ENCODE measurements at regions not wholly inside any gene's neighbourhood (a gene's known extent, or its start where the extent isn't known, plus 50 kb on each side); places are given as distances from the start of the nearest gene placed in this dataset.

DNA sequence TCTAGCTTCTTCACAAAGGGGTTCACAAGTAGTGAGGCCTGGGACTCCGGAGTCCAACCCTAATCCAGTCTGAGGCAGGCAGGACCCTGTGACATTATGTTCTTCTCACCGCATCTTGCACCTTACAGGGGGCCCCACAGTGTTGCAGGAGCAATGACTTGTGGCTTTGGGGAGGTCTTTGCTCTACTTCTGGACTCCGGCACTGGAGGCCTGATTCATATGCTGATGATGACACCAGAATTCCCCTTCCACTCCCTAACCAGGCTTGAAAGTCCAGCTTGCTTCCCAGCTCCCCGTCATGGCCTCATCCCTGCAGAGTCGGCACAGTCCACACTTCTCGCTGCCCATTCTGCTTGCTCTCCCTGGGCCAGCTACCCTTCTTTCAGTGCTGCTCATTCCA is 96.3 kb upstream of the SLC44A3 start:
- peaks cover 2% of the 10 kb centered on the region for H3K36me3 Mint-ChIP-seq
- no peaks in the 10 kb centered on the region for H3K27me3 Mint-ChIP-seq
- H3K9me3 Mint-ChIP-seq, result no peaks in the 10 kb centered on the region
- no peak overlapping the region for H3K4me3 Mint-ChIP-seq
- peaks cover 10 to 14% (median 13%) of the 10 kb centered on the region in 3 donors for H3K4me1 Mint-ChIP-seq
- H3K27ac Mint-ChIP-seq, result no peak overlapping the region

GRCh38 chr1:94723463-94723862 is 96.7 kb upstream of the SLC44A3 start:
- Mint-ChIP-seq H3K27me3 (no peaks in the 10 kb centered on the region), H3K4me3 (no peak overlapping the region), H3K4me1 (peaks cover 10 to 14% (median 13%) of the 10 kb centered on the region in 3 donors), H3K36me3 (peaks cover 2% of the 10 kb centered on the region), H3K9me3 (no peaks in the 10 kb centered on the region), H3K27ac (no peak overlapping the region)

DNA sequence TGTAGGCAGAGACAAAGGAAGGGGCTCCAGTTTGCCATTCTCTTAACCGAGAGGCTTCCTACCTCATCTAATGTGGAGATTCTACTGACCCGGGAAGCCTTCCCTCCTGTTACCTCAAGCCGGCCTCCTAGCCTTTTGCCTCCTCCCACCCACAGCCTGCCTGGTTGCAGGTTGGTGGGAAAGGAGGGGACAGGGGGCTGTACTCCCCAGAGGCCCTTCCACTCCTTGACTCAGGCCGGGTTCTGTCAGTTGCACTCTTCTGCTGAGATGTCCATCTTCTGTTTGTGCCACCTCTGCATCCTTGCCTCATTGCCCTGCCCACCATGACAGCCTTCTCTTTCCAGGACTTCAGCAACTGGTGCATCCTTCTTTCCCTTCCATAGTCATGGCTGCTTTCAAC is 98.0 kb upstream of the SLC44A3 start:
- peaks cover 10 to 14% (median 13%) of the 10 kb centered on the region in 3 donors for H3K4me1 Mint-ChIP-seq
- no peaks in the 10 kb centered on the region for H3K27me3 Mint-ChIP-seq
- no peak overlapping the region for H3K4me3 Mint-ChIP-seq
- H3K9me3 Mint-ChIP-seq, result peaks cover 0 to 2% (median 0%) of the 10 kb centered on the region in 3 donors
- H3K36me3 Mint-ChIP-seq, result peaks cover 2% of the 10 kb centered on the region
- H3K27ac Mint-ChIP-seq, result no peak overlapping the region

DNA sequence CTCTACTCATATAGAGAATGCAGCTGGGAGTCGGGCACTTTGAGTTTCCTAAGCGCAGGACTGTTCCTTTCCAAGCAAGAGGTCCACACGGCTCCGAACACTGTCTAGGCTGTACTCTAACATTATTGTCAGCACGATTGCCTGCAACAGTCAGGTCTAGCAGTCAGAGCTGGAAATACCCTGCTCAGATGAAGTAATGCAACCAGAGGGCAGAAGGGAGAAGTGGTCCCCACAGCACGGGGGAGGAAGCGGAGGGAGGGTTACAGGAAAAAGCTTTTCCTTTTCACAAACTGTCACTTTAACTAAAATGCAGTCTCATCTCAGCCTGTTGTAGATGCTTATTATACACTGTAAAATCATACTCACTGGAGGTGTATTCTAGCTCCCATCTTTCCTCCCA is 98.9 kb upstream of the SLC44A3 start:
- H3K27me3 Mint-ChIP-seq, result no peaks in the 10 kb centered on the region
- peak overlapping the region in 2 of 4 donors; percentile 14 to 50 for H3K4me3 Mint-ChIP-seq
- peaks cover 2% of the 10 kb centered on the region for H3K36me3 Mint-ChIP-seq
- H3K4me1 Mint-ChIP-seq, result peaks cover 10 to 14% (median 13%) of the 10 kb centered on the region in 3 donors
- peaks cover 0 to 2% (median 0%) of the 10 kb centered on the region in 3 donors for H3K9me3 Mint-ChIP-seq
- no peak overlapping the region for H3K27ac Mint-ChIP-seq

GRCh38 chr1:94719926-94720793 is 100.0 kb upstream of the SLC44A3 start:
- H3K4me1 Mint-ChIP-seq, result peaks cover 10 to 14% (median 13%) of the 10 kb centered on the region in 3 donors
- H3K36me3 Mint-ChIP-seq, result peaks cover 1% of the 10 kb centered on the region
- H3K4me3 Mint-ChIP-seq, result peak overlapping the region in 1 of 4 donors; percentile 69
- no peaks in the 10 kb centered on the region for H3K27me3 Mint-ChIP-seq
- H3K9me3 Mint-ChIP-seq, result peaks cover 0 to 2% (median 0%) of the 10 kb centered on the region in 3 donors
- peak overlapping the region in 2 of 3 donors; percentile 26 to 88 for H3K27ac Mint-ChIP-seq

DNA sequence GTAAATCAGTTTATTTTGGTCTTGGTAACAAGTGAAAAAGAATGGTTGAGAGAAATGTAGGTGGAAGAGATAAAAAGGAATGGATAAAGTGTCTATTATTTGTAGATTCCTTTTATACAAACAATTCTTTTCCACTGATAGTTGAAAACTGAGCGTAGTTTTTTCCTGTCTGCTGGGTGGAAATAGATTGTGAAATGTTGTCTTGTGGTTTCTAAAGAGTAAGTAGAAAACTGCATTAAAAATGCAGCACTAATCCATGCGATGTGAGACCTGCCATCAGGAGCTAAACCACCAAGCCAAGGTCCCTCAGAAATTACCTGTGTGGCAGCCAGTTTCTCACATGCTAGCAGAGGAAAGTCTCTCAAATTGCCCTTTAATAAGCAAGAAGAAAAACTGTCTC is 103.2 kb upstream of the SLC44A3 start:
- H3K36me3 Mint-ChIP-seq, result no peaks in the 10 kb centered on the region
- H3K9me3 Mint-ChIP-seq, result peaks cover 0 to 2% (median 0%) of the 10 kb centered on the region in 3 donors
- no peaks in the 10 kb centered on the region for H3K27me3 Mint-ChIP-seq
- no peak overlapping the region for H3K4me3 Mint-ChIP-seq
- peaks cover 10 to 14% (median 13%) of the 10 kb centered on the region in 3 donors for H3K4me1 Mint-ChIP-seq
- H3K27ac Mint-ChIP-seq, result no peak overlapping the region

DNA sequence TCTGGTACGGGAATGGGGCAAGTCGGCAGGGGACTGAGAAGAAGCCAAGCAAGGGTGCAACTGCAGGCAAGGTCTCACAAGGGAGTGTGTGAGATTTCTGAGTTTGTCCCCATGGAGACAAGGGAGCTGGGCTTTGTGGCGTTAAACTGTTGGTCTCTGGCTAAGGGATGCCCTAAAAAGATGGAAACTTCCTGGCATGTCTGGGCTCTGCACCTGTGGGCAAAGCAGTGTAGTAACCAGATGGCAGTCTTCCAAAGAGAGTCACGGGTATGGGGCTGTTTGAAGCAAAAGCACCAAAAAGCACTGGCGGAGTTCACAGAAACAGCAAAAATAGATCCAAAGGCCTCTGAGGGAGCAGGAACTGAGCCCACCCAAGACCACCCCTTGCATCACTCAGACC is 104.8 kb upstream of the SLC44A3 start:
- no peak overlapping the region for H3K27ac Mint-ChIP-seq
- peaks cover 3 to 6% (median 5%) of the 10 kb centered on the region in 3 donors for H3K4me1 Mint-ChIP-seq
- no peaks in the 10 kb centered on the region for H3K27me3 Mint-ChIP-seq
- H3K36me3 Mint-ChIP-seq, result no peaks in the 10 kb centered on the region
- peaks cover 0 to 2% (median 0%) of the 10 kb centered on the region in 3 donors for H3K9me3 Mint-ChIP-seq
- no peak overlapping the region for H3K4me3 Mint-ChIP-seq

DNA sequence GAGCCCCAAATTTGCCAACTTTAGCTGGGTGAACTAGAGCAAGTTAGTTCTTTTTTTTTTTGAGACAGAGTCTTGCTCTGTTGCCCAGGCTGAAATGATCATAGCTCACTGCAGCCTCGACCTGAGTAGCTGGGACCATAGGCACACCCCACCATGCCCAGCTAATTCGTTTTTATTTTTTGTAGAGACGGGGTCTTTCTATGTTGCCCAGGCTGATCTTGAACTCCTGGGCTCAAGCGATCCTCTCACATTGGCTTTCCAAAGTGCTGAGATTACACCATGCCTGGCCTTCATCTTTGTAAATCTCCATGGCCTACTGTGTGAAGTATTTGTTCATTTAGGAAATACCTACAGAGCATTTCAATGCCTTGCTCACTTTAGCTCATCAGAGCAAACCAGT is 105.6 kb upstream of the SLC44A3 start:
- no peaks in the 10 kb centered on the region for H3K27me3 Mint-ChIP-seq
- no peak overlapping the region for H3K4me3 Mint-ChIP-seq
- no peak overlapping the region for H3K27ac Mint-ChIP-seq
- peaks cover 0 to 3% (median 2%) of the 10 kb centered on the region in 3 donors for H3K4me1 Mint-ChIP-seq
- peaks cover 0 to 2% (median 0%) of the 10 kb centered on the region in 3 donors for H3K9me3 Mint-ChIP-seq
- H3K36me3 Mint-ChIP-seq, result no peaks in the 10 kb centered on the region

- Mint-ChIP-seq H3K36me3 (no peaks in the 10 kb centered on the region), H3K9me3 (peaks cover 0 to 2% (median 0%) of the 10 kb centered on the region in 3 donors), H3K4me3 (no peak overlapping the region), H3K4me1 (peaks cover 0 to 3% (median 2%) of the 10 kb centered on the region in 3 donors), H3K27ac (no peak overlapping the region), H3K27me3 (no peaks in the 10 kb centered on the region)
Measured at GRCh38 chr1:94714152-94714551, 106.0 kb upstream of the SLC44A3 start.

DNA sequence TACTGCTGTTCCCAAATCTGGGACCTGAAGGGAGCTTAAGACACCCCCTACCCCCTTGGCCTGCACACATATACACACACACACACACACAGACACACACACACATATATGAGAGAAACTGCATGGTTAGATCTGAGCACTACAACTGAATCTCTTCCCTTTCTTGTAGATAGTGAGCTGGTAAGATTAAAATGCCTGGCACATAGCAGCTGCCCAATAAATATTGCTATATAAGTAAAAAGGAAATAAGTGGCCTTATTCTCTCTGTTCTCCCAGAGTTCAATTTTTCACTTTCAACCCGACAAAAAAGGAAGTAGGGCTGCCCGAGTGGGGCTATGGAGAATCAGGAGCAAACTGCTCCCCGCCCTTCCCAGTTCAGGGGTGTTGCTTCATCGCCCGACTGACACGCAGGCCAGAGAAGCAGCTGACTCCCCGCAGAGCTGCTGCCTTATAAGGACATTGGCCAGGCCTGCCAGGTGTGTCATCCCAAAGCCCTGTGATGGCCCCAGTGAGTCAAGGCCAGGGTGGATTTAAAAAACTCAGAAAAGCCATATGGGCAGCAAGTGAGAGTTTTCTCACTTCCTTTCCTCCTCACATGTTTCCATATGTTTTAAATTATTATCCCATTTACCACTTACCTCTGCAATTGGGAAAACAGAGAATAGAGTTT is 106.5 kb upstream of the SLC44A3 start:
- peaks cover 0 to 2% (median 0%) of the 10 kb centered on the region in 3 donors for H3K9me3 Mint-ChIP-seq
- H3K36me3 Mint-ChIP-seq, result no peaks in the 10 kb centered on the region
- H3K4me1 Mint-ChIP-seq, result peaks cover 0 to 3% (median 2%) of the 10 kb centered on the region in 3 donors
- no peak overlapping the region for H3K4me3 Mint-ChIP-seq
- H3K27me3 Mint-ChIP-seq, result no peaks in the 10 kb centered on the region
- H3K27ac Mint-ChIP-seq, result no peak overlapping the region

DNA sequence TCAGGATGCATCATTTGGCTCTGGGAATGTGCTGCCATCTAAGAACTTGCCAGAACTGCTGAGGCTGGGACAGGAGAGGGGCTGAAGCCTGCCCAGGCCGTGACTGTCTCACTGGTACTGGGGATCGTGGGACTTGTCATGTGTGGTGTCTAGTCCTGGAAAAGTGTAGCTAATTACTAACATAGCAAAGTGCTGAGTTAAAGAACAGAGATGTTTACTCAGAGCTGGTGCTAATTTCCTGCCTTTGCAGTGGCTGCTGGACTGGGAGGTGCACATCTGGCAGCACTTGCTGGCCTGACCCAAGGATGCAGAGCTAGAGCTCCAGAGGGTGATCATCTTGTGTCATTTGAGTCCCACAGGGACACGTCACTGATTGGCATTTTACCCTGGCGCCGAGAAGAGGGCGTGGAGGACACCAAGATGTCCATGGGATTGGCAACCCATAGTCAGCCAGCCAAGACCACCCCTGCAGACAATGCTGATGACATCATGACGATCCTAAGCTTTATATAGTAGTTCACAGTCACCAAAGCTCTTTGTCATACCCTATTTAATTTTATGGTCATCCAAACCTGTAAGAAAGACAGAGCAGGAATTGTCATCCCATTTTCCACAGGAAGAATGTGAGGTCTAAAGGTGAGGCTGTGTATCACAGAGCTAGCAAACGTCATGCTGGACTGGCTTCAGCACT is 110.1 kb upstream of the SLC44A3 start:
- H3K4me3 Mint-ChIP-seq, result no peak overlapping the region
- no peak overlapping the region for H3K27ac Mint-ChIP-seq
- peaks cover 0 to 3% (median 2%) of the 10 kb centered on the region in 3 donors for H3K4me1 Mint-ChIP-seq
- no peaks in the 10 kb centered on the region for H3K27me3 Mint-ChIP-seq
- H3K9me3 Mint-ChIP-seq, result no peaks in the 10 kb centered on the region
- no peaks in the 10 kb centered on the region for H3K36me3 Mint-ChIP-seq

GRCh38 chr1:94708811-94709210 is 111.3 kb upstream of the SLC44A3 start:
- Mint-ChIP-seq H3K27ac (no peak overlapping the region), H3K27me3 (no peaks in the 10 kb centered on the region), H3K9me3 (no peaks in the 10 kb centered on the region), H3K36me3 (no peaks in the 10 kb centered on the region), H3K4me1 (peaks cover 0 to 3% (median 2%) of the 10 kb centered on the region in 3 donors), H3K4me3 (no peak overlapping the region)

DNA sequence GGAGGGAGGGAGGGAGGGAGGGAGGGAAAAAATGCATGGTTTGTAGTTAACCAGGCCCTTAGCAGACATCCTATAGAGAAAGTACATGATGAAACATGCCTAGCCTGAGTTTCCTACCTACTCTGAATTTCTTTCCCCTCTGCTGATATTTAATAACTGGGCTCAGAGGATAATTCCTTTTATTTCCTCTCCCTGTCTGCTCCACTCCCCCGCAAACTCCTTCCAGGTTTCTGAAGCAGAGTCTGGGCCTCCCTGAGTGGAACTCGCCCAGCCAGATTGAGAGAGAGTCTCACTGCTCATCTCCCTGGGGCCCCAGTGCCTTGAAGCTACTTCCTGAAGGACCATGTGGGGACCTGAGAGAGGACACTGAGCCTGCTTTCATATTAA is 111.9 kb upstream of the SLC44A3 start:
- H3K36me3 Mint-ChIP-seq, result no peaks in the 10 kb centered on the region
- H3K4me1 Mint-ChIP-seq, result peaks cover 0 to 2% (median under 1%) of the 10 kb centered on the region in 3 donors

GRCh38 chr1:94707321-94708298 is 112.5 kb upstream of the SLC44A3 start:
- H3K27ac Mint-ChIP-seq, result no peak overlapping the region
- H3K27me3 Mint-ChIP-seq, result no peaks in the 10 kb centered on the region
- no peaks in the 10 kb centered on the region for H3K9me3 Mint-ChIP-seq
- H3K36me3 Mint-ChIP-seq, result no peaks in the 10 kb centered on the region
- H3K4me1 Mint-ChIP-seq, result peaks cover 0 to 2% (median 0%) of the 10 kb centered on the region in 3 donors
- H3K4me3 Mint-ChIP-seq, result no peak overlapping the region

More for the DNA sequence above, 111.9 kb upstream of the SLC44A3 start:
- H3K27me3 Mint-ChIP-seq, result no peaks in the 10 kb centered on the region
- H3K9me3 Mint-ChIP-seq, result no peaks in the 10 kb centered on the region
- H3K27ac Mint-ChIP-seq, result no peak overlapping the region
- no peak overlapping the region for H3K4me3 Mint-ChIP-seq

Measured in IgD-negative memory B cell (primary cell).